IMR-90 (cell line): ENCODE measurements at regions not wholly inside any gene's neighbourhood (a gene's known extent, or its start where the extent isn't known, plus 50 kb on each side); places are given as distances from the start of the nearest gene placed in this dataset.

ENCODE experiments used
- ATAC-seq: fragments of 200-7000 bp; cut with Tn5 transposase; 2 replicates; pipeline ENCODE4 v1.9.1; 2020; ENCODE audit warnings: low read depth, mild to moderate bottlenecking, moderate library complexity
- BruUV-seq: library from RNA; stranded (reverse); fragments of 400-500 nt; replicated peaks from 2 replicates; lab custom pipeline; 2021; lab: Mats Ljungman, UMichigan
- CTCF ChIA-PET: fragments of 300-600 bp; formaldehyde crosslinking; extraction: SDS; loops from one replicate; lab custom pipeline; 2021; ENCODE audit warnings: antibody characterized with exemption; lab: Yijun Ruan, JAX
- POLR2A ChIA-PET: fragments of 300-600 bp; sonication (Branson Sonifier 250); formaldehyde crosslinking; loops from one replicate; lab custom pipeline; 2022; ENCODE audit warnings: antibody characterized with exemption; ENCODE audit not compliant: unreplicated experiment; lab: Charles Lee
- DNase-seq: peaks from one replicate; pipeline ENCODE4 v3.0.0; 2013
- H2AFZ ChIP-seq: replicated peaks from 2 replicates; pipeline ENCODE3; 2013; ENCODE audit warnings: low read length, mild to moderate bottlenecking; ENCODE audit not compliant: poor library complexity
- H2AK5ac ChIP-seq: 2 replicates; pipeline ENCODE4 v1.6.1; 2013; ENCODE audit warnings: low read depth, low read length, inconsistent platforms
- H2AK9ac ChIP-seq: replicated peaks from 2 replicates; pipeline ENCODE3; 2013; ENCODE audit warnings: mild to moderate bottlenecking, low read depth, low read length, moderate library complexity; ENCODE audit not compliant: poor library complexity
- H2BK120ac ChIP-seq: 2 replicates; pipeline ENCODE4 v1.6.1; 2013; ENCODE audit warnings: low read depth, low read length, inconsistent platforms
- H2BK15ac ChIP-seq: 3 replicates; pipeline ENCODE4 v1.6.1; 2013; ENCODE audit warnings: low read depth, low read length, inconsistent platforms
- H2BK20ac ChIP-seq: 2 replicates; pipeline ENCODE4 v1.6.1; 2013; ENCODE audit warnings: low read depth, mild to moderate bottlenecking, inconsistent platforms, low read length, moderate library complexity
- H2BK5ac ChIP-seq: 2 replicates; pipeline ENCODE4 v1.6.1; 2013; ENCODE audit warnings: mild to moderate bottlenecking, low read depth, low read length, inconsistent platforms; ENCODE audit not compliant: poor library complexity, severe bottlenecking
- H3K14ac ChIP-seq: replicated peaks from 2 replicates; pipeline ENCODE4 v1.6.1; 2013; ENCODE audit warnings: low read depth, low read length, inconsistent platforms
- H3K18ac ChIP-seq: 2 replicates; pipeline ENCODE4 v1.6.1; 2013; ENCODE audit warnings: low read depth, low read length, control low read depth
- H3K23ac ChIP-seq: 2 replicates; pipeline ENCODE4 v1.6.1; 2013; ENCODE audit warnings: low read depth, low read length, inconsistent platforms
- H3K27ac ChIP-seq: 2 replicates; pipeline ENCODE4 v1.5.1; 2013; ENCODE audit warnings: mild to moderate bottlenecking, control low read depth, low read length; ENCODE audit not compliant: insufficient read depth
- H3K27me3 ChIP-seq: 2 replicates; pipeline ENCODE4 v1.6.1; 2013; ENCODE audit warnings: low read length; ENCODE audit not compliant: control insufficient read depth, insufficient read depth
- H3K36me3 ChIP-seq: 2 replicates; pipeline ENCODE4 v1.6.1; 2013; ENCODE audit warnings: low read length, mixed read lengths; ENCODE audit not compliant: control insufficient read depth, insufficient read depth
- H3K4ac ChIP-seq: 2 replicates; pipeline ENCODE4 v1.6.1; 2013; ENCODE audit warnings: low read depth, low read length, inconsistent platforms
- H3K4me1 ChIP-seq: 2 replicates; pipeline ENCODE4 v1.6.1; 2013; ENCODE audit warnings: low read length, mixed read lengths; ENCODE audit not compliant: control insufficient read depth, insufficient read depth
- H3K4me2 ChIP-seq: 2 replicates; pipeline ENCODE4 v1.6.1; 2013; ENCODE audit warnings: low read depth, mild to moderate bottlenecking, control low read depth, low read length, moderate library complexity
- H3K4me3 ChIP-seq: 2 replicates; pipeline ENCODE4 v1.5.1; 2013; ENCODE audit warnings: low read depth, mild to moderate bottlenecking, control low read depth, low read length, moderate library complexity; ENCODE audit not compliant: insufficient read depth
- H3K56ac ChIP-seq: 2 replicates; pipeline ENCODE4 v1.6.1; 2013; ENCODE audit warnings: low read length, inconsistent platforms; ENCODE audit not compliant: insufficient read depth; ENCODE audit errors: extremely low read depth
- H3K79me1 ChIP-seq, 2 experiments: 2 replicates each; pipeline ENCODE4 v1.6.1; 2013; ENCODE audit warnings: low read length in 2 of 2, inconsistent platforms in 1 of 2, low read depth in 1 of 2
- H3K9ac ChIP-seq: 2 replicates; pipeline ENCODE4 v1.6.1; 2013; ENCODE audit warnings: low read depth, low read length, control low read depth
- H3K9me1 ChIP-seq: 2 replicates; pipeline ENCODE4 v1.6.1; 2013; ENCODE audit warnings: low read length, inconsistent platforms; ENCODE audit not compliant: insufficient read depth
- H3K9me3 ChIP-seq: 2 replicates; pipeline ENCODE4 v1.6.1; 2013; ENCODE audit warnings: low read length; ENCODE audit not compliant: control insufficient read depth, insufficient read depth
- H4K20me1 ChIP-seq: 2 replicates; pipeline ENCODE4 v1.6.1; 2013; ENCODE audit warnings: low read length, inconsistent platforms; ENCODE audit not compliant: insufficient read depth
- H4K5ac ChIP-seq: 2 replicates; pipeline ENCODE4 v1.6.1; 2013; ENCODE audit warnings: mild to moderate bottlenecking, low read depth, low read length, control low read depth
- H4K8ac ChIP-seq, 2 experiments: 2 replicates each; pipeline ENCODE4 v1.6.1; 2013; ENCODE audit warnings: low read depth in 2 of 2, low read length in 2 of 2, control low read depth in 1 of 2, inconsistent platforms in 1 of 2
- H4K91ac ChIP-seq: 2 replicates; pipeline ENCODE4 v1.6.1; 2013; ENCODE audit warnings: low read depth, low read length, inconsistent platforms; ENCODE audit not compliant: insufficient read depth
- BHLHE40 ChIP-seq: fragments of 150-350 bp; IDR thresholded peaks from 2 replicates; pipeline ENCODE4 v1.6.1; 2016; ENCODE audit warnings: mild to moderate bottlenecking, low read depth, low read length
- CEBPB ChIP-seq: IDR thresholded peaks from 2 replicates; pipeline ENCODE4 v1.6.1; 2012; ENCODE audit warnings: low read depth, low read length, improper control_type of control experiment
- CHD1 ChIP-seq: IDR thresholded peaks from 2 replicates; pipeline ENCODE4 v1.6.1; 2012; ENCODE audit warnings: low read depth, low read length, improper control_type of control experiment
- FOS ChIP-seq: fragments of 150-350 bp; IDR thresholded peaks from 2 replicates; pipeline ENCODE4 v1.6.1; 2016; ENCODE audit warnings: low read depth, low read length
- MAFK ChIP-seq: IDR thresholded peaks from 2 replicates; pipeline ENCODE4 v1.6.1; 2012; ENCODE audit warnings: low read depth, low read length, improper control_type of control experiment
- MAZ ChIP-seq: IDR thresholded peaks from 2 replicates; pipeline ENCODE4 v1.6.1; 2012; ENCODE audit warnings: low read depth, mild to moderate bottlenecking, low read length, improper control_type of control experiment, moderate library complexity, borderline replicate concordance
- MXI1 ChIP-seq: IDR thresholded peaks from 2 replicates; pipeline ENCODE4 v1.6.1; 2012; ENCODE audit warnings: low read depth, mild to moderate bottlenecking, low read length, moderate library complexity, borderline replicate concordance
- NFE2L2 ChIP-seq: fragments of 150-350 bp; IDR thresholded peaks from 2 replicates; pipeline ENCODE4 v1.6.1; 2016; ENCODE audit warnings: low read depth, mild to moderate bottlenecking, low read length
- POLR2A ChIP-seq: IDR thresholded peaks from 2 replicates; pipeline ENCODE4 v1.6.1; 2012; ENCODE audit warnings: mild to moderate bottlenecking, low read depth, low read length
- RAD21 ChIP-seq: IDR thresholded peaks from 2 replicates; pipeline ENCODE4 v1.6.1; 2012; ENCODE audit warnings: low read length, improper control_type of control experiment
- RCOR1 ChIP-seq: IDR thresholded peaks from 2 replicates; pipeline ENCODE4 v1.6.1; 2012; ENCODE audit warnings: mild to moderate bottlenecking, low read length, improper control_type of control experiment; ENCODE audit not compliant: insufficient replicate concordance
- RFX5 ChIP-seq: IDR thresholded peaks from 2 replicates; pipeline ENCODE4 v1.8.0; 2012; ENCODE audit warnings: low read depth, mild to moderate bottlenecking, low read length, moderate library complexity
- SMC3 ChIP-seq: fragments of 150-350 bp; IDR thresholded peaks from 2 replicates; pipeline ENCODE4 v1.6.1; 2016; ENCODE audit warnings: low read depth, mild to moderate bottlenecking, antibody characterized with exemption, low read length, moderate library complexity
- WGBS, 2 experiments: methylation state at CpG; one replicate each; pipeline versions ENCODE4 v1.1.5 to v1.1.7; 2013; ENCODE audit warnings: missing lambda C conversion rate in 2 of 2; ENCODE audit not compliant: insufficient read length in 1 of 2; ENCODE audit errors: extremely low coverage in 2 of 2; 5-methylcytosine and 5-hydroxymethylcytosine counted together
- dilution Hi-C: fragments of 300-500 bp; cut with HindIII; formaldehyde crosslinking; loops from one replicate; pipeline ENCODE4 v1.14.3; 2018; ENCODE audit warnings: low sequenced_read_pairs; ENCODE audit not compliant: unreplicated experiment
- in situ Hi-C: fragments of 300-500 bp; cut with MboI; formaldehyde crosslinking; loops from 3 replicates; pipeline ENCODE4 v1.14.3; 2019; ENCODE audit warnings: low sequenced_read_pairs, inconsistent platforms, mixed read lengths
- intact Hi-C: fragments of 100-400 bp; cut with micrococcal nuclease; formaldehyde crosslinking; loops from 2 replicates; pipeline ENCODE4 v1.10.0; 2022
- TF ChIP-seq, protein P1 (sequence below): fragments of 150-350 bp; IDR thresholded peaks from 2 replicates; pipeline ENCODE4 v1.6.1; 2016; ENCODE audit warnings: low read depth, mild to moderate bottlenecking, low read length, moderate library complexity, borderline replicate concordance
- TF ChIP-seq, protein P2 (sequence below): fragments of 150-350 bp; IDR thresholded peaks from 2 replicates; pipeline ENCODE4 v1.6.1; 2017; ENCODE audit warnings: mild to moderate bottlenecking, antibody characterized with exemption, low read length, low read depth
- TF ChIP-seq, protein P3 (sequence below): conservative IDR thresholded peaks from 2 replicates; pipeline ENCODE4 v1.5.1; 2012; ENCODE audit warnings: mild to moderate bottlenecking, low read depth, low read length, improper control_type of control experiment

DNA sequence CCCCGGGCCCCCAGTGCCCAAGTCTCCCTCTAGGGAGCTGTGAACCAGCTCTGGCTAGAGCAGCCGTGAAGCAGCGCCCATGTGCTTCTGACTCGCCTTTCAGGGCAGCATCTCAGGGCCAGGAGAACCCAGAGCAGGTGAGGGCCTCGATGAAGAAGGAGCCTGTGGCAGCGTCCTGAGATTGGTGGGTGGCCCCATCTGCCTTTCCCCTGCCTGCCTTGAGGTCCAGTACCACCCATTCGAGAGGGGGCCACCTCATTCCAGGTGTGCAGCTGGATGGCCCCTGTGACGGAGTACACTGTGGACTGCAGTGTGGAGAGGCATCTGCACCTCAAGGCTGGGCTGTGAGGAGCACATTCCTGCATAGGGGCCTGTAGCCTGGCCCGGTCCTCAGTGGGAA lies 167.3 kb upstream of the ZNF267 start:
- H3K18ac ChIP-seq = no peak overlapping the region
- H3K14ac ChIP-seq = no peak overlapping the region
- H4K8ac ChIP-seq = no peak overlapping the region
- POLR2A ChIA-PET = no interaction called here
- no peak overlapping the region for H2BK5ac ChIP-seq
- BruUV-seq = no TSS peak
- in situ Hi-C loops = loop anchor here (10.0 to 25.0 kb wide), 4 partner anchors 58 to 719 kb away; partner anchors contain the start of genes HSD3B7 and RUSF1
- H3K56ac ChIP-seq = no peak overlapping the region
- H3K36me3 ChIP-seq = peaks cover 39% of the 10 kb centered on the region
- DNase-seq = no peak
- no peak overlapping the region for H2BK120ac ChIP-seq
- dilution Hi-C loops = no loop called here
- no peak overlapping the region for H3K23ac ChIP-seq
- no peak overlapping the region for H3K4ac ChIP-seq
- no peak overlapping the region for H2BK15ac ChIP-seq
- 93% methylated on average over 3 of the region's 9 CpGs; no CpG with 5 or more reads in 1 of the 2 experiments for WGBS, 2 experiments
- H3K4me1 ChIP-seq = no peaks in the 10 kb centered on the region
- no peaks in the 10 kb centered on the region for H4K20me1 ChIP-seq
- H3K4me2 ChIP-seq = no peak overlapping the region
- no peak overlapping the region for H4K91ac ChIP-seq
- no peak overlapping the region for H2BK20ac ChIP-seq
- H3K4me3 ChIP-seq = no peak overlapping the region
- H2AK5ac ChIP-seq = no peak overlapping the region
- H3K9me1 ChIP-seq = no peaks in the 10 kb centered on the region
- CTCF ChIA-PET = interaction anchor here (0.6 kb wide), 1 partner anchor 13 kb away, joined by 6 read pairs; no protein-coding TSS in a partner anchor
- TF ChIP-seq SMC3 (no peak), NFE2L2 (no peak), RCOR1 (no peak), POLR2A (no peak), RFX5 (no peak), MAZ (no peak), CEBPB (no peak), RAD21 (no peak), CHD1 (no peak), MXI1 (no peak), MAFK (no peak), BHLHE40 (no peak), FOS (no peak)
- TF ChIP-seq, protein P1, sequence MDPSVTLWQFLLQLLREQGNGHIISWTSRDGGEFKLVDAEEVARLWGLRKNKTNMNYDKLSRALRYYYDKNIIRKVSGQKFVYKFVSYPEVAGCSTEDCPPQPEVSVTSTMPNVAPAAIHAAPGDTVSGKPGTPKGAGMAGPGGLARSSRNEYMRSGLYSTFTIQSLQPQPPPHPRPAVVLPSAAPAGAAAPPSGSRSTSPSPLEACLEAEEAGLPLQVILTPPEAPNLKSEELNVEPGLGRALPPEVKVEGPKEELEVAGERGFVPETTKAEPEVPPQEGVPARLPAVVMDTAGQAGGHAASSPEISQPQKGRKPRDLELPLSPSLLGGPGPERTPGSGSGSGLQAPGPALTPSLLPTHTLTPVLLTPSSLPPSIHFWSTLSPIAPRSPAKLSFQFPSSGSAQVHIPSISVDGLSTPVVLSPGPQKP = no peak
- TF ChIP-seq, protein P2, sequence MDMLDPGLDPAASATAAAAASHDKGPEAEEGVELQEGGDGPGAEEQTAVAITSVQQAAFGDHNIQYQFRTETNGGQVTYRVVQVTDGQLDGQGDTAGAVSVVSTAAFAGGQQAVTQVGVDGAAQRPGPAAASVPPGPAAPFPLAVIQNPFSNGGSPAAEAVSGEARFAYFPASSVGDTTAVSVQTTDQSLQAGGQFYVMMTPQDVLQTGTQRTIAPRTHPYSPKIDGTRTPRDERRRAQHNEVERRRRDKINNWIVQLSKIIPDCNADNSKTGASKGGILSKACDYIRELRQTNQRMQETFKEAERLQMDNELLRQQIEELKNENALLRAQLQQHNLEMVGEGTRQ = no peak
- TF ChIP-seq, protein P3, sequence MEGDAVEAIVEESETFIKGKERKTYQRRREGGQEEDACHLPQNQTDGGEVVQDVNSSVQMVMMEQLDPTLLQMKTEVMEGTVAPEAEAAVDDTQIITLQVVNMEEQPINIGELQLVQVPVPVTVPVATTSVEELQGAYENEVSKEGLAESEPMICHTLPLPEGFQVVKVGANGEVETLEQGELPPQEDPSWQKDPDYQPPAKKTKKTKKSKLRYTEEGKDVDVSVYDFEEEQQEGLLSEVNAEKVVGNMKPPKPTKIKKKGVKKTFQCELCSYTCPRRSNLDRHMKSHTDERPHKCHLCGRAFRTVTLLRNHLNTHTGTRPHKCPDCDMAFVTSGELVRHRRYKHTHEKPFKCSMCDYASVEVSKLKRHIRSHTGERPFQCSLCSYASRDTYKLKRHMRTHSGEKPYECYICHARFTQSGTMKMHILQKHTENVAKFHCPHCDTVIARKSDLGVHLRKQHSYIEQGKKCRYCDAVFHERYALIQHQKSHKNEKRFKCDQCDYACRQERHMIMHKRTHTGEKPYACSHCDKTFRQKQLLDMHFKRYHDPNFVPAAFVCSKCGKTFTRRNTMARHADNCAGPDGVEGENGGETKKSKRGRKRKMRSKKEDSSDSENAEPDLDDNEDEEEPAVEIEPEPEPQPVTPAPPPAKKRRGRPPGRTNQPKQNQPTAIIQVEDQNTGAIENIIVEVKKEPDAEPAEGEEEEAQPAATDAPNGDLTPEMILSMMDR = no peak
- H3K79me1 ChIP-seq = peaks cover 3 to 6% of the 10 kb centered on the region in 2 experiments; a peak in 3 of 4 replicates
- H3K27me3 ChIP-seq = no peaks in the 10 kb centered on the region
- intact Hi-C loops = no loop called here
- no peak for ATAC-seq
- H3K27ac ChIP-seq = no peak overlapping the region
- H3K9ac ChIP-seq = no peak overlapping the region
- H4K5ac ChIP-seq = no peak overlapping the region
- H2AFZ ChIP-seq = no peak overlapping the region
- no peaks in the 10 kb centered on the region for H3K9me3 ChIP-seq
- H2AK9ac ChIP-seq = no peak overlapping the region
